MCF 10A (cell line): ENCODE measurements at regions not wholly inside any gene's neighbourhood (a gene's known extent, or its start where the extent isn't known, plus 50 kb on each side); places are given as distances from the start of the nearest gene placed in this dataset.
A peak's percentile ranks its signal among the peaks of the same experiment; 100 is the strongest.

Source experiments
- BruUV-seq: library from RNA; stranded (reverse); fragments of 400-500 nt; replicated peaks from 2 replicates; lab custom pipeline; 2021; lab: Mats Ljungman, UMichigan
- CTCF ChIA-PET: fragments of 300-600 bp; sonication (Branson Sonifier 250); formaldehyde crosslinking; extraction: SDS; loops from one replicate; lab custom pipeline; 2021; ENCODE audit warnings: antibody characterized with exemption, inconsistent platforms; lab: Yijun Ruan, JAX
- POLR2A ChIA-PET: fragments of 300-600, 350-650 bp; sonication (Branson Sonifier 250); formaldehyde crosslinking; extraction: SDS; loops from one replicate; lab custom pipeline; 2020; ENCODE audit warnings: antibody characterized with exemption, inconsistent platforms; lab: Yijun Ruan, JAX
- DNase-seq: peaks from one replicate; pipeline ENCODE4 v3.0.0-alpha.2; 2018; ENCODE audit not compliant: unreplicated experiment
- H3K27ac Mint-ChIP-seq: one replicate; pipeline ENCODE4 v1.8.0; 2022; ENCODE audit warnings: mild to moderate bottlenecking, low read depth, mixed read lengths; ENCODE audit not compliant: unreplicated experiment
- H3K27me3 Mint-ChIP-seq: one replicate; pipeline ENCODE4 v1.8.0; 2022; ENCODE audit warnings: mixed read lengths; ENCODE audit not compliant: insufficient read depth, unreplicated experiment
- H3K36me3 Mint-ChIP-seq: one replicate; pipeline ENCODE4 v1.8.0; 2022; ENCODE audit warnings: mild to moderate bottlenecking, moderate library complexity, mixed read lengths; ENCODE audit not compliant: insufficient read depth, unreplicated experiment
- H3K4me1 Mint-ChIP-seq: one replicate; pipeline ENCODE4 v1.8.0; 2022; ENCODE audit warnings: mixed read lengths; ENCODE audit not compliant: insufficient read depth, unreplicated experiment
- H3K4me3 Mint-ChIP-seq: one replicate; pipeline ENCODE4 v1.8.0; 2022; ENCODE audit warnings: mild to moderate bottlenecking, moderate library complexity, mixed read lengths; ENCODE audit not compliant: unreplicated experiment
- H3K9me3 Mint-ChIP-seq: one replicate; pipeline ENCODE4 v1.8.0; 2022; ENCODE audit warnings: mixed read lengths; ENCODE audit not compliant: unreplicated experiment
- intact Hi-C: fragments of 100-400 bp; cut with micrococcal nuclease; formaldehyde crosslinking; loops from 2 replicates; pipeline ENCODE4 v1.14.1; 2022
- TF ChIP-seq, protein P1 (sequence below): fragments of 200-600 bp; IDR thresholded peaks from one replicate; pipeline ENCODE4 v1.8.0; 2022; ENCODE audit warnings: antibody characterized with exemption, mild to moderate bottlenecking; ENCODE audit not compliant: unreplicated experiment

DNA sequence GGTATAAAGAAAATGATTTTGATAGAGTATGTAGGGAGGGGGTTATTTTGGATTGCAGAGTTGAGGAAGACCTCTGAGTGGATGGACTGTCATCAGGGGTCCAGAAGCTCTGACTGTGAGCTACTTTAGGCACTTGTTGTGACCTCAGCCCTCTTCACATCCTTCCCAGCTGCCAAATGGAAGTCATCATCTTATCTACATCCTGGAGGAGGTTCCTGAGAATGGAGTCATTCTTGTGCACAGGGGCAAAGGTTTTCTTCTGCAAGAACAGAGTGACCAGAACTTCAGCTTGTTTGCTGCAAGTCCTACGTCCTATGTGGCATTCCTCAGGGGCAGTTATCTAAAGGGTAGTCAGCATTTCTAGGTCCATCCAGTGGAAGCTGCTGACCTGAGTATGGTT, 393.8 kb downstream of the AASDHPPT start:
- Mint-ChIP-seq H3K36me3 (peaks cover 4% of the 10 kb centered on the region), H3K9me3 (no peaks in the 10 kb centered on the region), H3K27me3 (no peaks in the 10 kb centered on the region), H3K4me1 (peaks cover 17% of the 10 kb centered on the region), H3K27ac (no peak overlapping the region), H3K4me3 (no peak overlapping the region)
- DNase-seq: no peak
- intact Hi-C loops: no loop called here
- TF ChIP-seq, protein P1, sequence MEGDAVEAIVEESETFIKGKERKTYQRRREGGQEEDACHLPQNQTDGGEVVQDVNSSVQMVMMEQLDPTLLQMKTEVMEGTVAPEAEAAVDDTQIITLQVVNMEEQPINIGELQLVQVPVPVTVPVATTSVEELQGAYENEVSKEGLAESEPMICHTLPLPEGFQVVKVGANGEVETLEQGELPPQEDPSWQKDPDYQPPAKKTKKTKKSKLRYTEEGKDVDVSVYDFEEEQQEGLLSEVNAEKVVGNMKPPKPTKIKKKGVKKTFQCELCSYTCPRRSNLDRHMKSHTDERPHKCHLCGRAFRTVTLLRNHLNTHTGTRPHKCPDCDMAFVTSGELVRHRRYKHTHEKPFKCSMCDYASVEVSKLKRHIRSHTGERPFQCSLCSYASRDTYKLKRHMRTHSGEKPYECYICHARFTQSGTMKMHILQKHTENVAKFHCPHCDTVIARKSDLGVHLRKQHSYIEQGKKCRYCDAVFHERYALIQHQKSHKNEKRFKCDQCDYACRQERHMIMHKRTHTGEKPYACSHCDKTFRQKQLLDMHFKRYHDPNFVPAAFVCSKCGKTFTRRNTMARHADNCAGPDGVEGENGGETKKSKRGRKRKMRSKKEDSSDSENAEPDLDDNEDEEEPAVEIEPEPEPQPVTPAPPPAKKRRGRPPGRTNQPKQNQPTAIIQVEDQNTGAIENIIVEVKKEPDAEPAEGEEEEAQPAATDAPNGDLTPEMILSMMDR: no peak
- no TSS peak for BruUV-seq
- ChIA-PET CTCF (no interaction called here), POLR2A (interaction anchor here (1.1 kb wide), 1 partner anchor 9 kb away, joined by 7 read pairs; no protein-coding TSS in a partner anchor)

DNA sequence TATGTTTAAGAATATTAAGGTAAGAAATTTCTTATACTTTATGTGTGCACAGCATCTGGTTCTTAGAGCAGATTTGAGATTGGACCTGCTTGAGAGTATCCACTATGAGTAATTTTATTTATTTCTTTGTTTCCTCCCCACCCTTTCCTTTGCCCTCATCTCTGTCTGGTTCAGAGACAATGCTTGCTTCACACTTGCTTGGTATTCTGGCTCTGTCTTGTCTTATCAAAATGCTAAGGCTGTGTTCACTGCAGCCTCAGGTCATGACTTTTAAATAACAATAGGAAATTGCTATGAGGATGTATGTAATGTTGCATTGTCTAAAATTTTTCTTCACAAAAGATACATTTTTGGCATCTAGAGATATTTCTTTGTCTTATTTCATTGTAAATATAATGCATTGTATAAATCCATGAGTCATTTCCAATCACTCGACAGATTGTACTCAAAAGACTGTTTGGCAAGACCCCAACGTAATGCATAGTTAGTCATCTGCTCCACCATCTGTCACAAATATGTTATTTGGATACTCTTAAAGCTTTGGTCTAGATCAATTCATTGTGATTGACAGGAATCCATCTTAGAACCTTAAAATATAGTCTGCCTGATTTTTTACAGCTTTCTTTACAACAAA, 395.7 kb downstream of the AASDHPPT start:
- Mint-ChIP-seq H3K27ac (no peak overlapping the region), H3K9me3 (no peaks in the 10 kb centered on the region), H3K4me3 (no peak overlapping the region), H3K4me1 (peaks cover 5% of the 10 kb centered on the region), H3K27me3 (no peaks in the 10 kb centered on the region), H3K36me3 (no peaks in the 10 kb centered on the region)
- TF ChIP-seq, protein P1: no peak
- BruUV-seq: no TSS peak
- ChIA-PET POLR2A (no interaction called here), CTCF (interaction anchor here (0.5 kb wide), 1 partner anchor 540 kb away, joined by 3 read pairs; no protein-coding TSS in a partner anchor)
- intact Hi-C loops: no loop called here
- peak; percentile 46 for DNase-seq

GRCh38 chr11:106474274-106474673, 396.8 kb downstream of the AASDHPPT start:
- no peak for DNase-seq
- peaks cover 5% of the 10 kb centered on the region for H3K4me1 Mint-ChIP-seq
- intact Hi-C loops: no loop called here
- H3K9me3 Mint-ChIP-seq: no peaks in the 10 kb centered on the region
- CTCF ChIA-PET: interaction anchor here (0.6 kb wide), 1 partner anchor 107 kb away, joined by 3 read pairs; no protein-coding TSS in a partner anchor
- TF ChIP-seq, protein P1: no peak
- H3K36me3 Mint-ChIP-seq: no peaks in the 10 kb centered on the region
- no peak overlapping the region for H3K4me3 Mint-ChIP-seq
- no peaks in the 10 kb centered on the region for H3K27me3 Mint-ChIP-seq
- no peak overlapping the region for H3K27ac Mint-ChIP-seq
- no TSS peak for BruUV-seq
- POLR2A ChIA-PET: interaction anchor here (0.9 to 1.0 kb wide), 2 partner anchors 9 to 13 kb away, joined by 5 read pairs; no protein-coding TSS in a partner anchor

DNA sequence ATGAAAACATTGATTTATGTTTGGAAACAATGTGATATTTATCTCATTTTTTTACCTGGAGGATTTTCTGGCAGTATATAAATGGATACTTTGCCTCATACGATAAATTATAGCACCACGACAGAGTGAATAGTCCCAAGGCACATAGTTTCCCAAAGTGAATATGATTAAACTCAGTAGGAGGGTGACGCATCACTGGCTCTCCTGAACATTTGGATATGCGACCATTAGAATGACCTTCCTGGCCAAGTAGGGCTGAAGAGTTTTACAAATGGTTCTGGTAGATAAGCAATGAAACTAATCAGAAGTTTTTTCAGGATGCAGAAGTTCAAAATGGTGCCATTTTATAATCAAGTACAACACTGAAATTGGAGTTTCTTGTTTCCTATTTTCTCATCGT, 397.7 kb downstream of the AASDHPPT start:
- ChIA-PET CTCF (interaction anchor here (0.5 kb wide), 1 partner anchor 155 kb away, joined by 3 read pairs; no protein-coding TSS in a partner anchor), POLR2A (interaction anchor here (0.9 kb wide), 1 partner anchor 12 kb away, joined by 5 read pairs; no protein-coding TSS in a partner anchor)
- intact Hi-C loops: no loop called here
- Mint-ChIP-seq H3K9me3 (no peaks in the 10 kb centered on the region), H3K4me3 (no peak overlapping the region), H3K4me1 (peaks cover 6% of the 10 kb centered on the region), H3K36me3 (no peaks in the 10 kb centered on the region), H3K27me3 (no peaks in the 10 kb centered on the region), H3K27ac (no peak overlapping the region)
- TF ChIP-seq, protein P1: no peak
- BruUV-seq: no TSS peak
- no peak for DNase-seq
